AG08396 (cell line): ENCODE measurements at regions not wholly inside any gene's neighbourhood (a gene's known extent, or its start where the extent isn't known, plus 50 kb on each side); places are given as distances from the start of the nearest gene placed in this dataset.

Source experiments
- DNase-seq: peaks from one replicate; pipeline ENCODE4 v3.0.0; 2012; ENCODE audit warnings: low spot score, mixed read lengths

DNA sequence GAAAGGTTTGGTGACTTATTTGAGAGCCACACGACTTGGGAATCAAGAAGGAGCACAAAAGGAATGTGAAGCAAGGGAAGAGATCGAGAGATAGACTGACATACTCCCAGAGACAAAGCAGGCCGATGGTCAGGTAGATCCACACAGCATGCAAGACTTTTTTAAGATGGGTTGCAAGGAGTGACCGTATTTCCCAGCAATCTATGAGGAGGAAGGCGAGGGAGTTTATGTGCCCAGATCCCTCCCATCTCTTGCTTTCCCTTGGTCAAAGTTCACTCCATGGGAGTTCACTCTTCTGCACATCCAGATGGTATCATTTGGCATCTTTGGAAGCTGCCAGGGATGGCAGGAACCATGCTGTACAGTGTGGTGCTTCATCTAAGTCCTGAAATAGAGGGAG, 148.9 kb downstream of the RMI1 start:
- no peak for DNase-seq

GRCh38 chr9:84136119-84136868, 155.7 kb downstream of the RMI1 start:
- DNase-seq = no peak

DNA sequence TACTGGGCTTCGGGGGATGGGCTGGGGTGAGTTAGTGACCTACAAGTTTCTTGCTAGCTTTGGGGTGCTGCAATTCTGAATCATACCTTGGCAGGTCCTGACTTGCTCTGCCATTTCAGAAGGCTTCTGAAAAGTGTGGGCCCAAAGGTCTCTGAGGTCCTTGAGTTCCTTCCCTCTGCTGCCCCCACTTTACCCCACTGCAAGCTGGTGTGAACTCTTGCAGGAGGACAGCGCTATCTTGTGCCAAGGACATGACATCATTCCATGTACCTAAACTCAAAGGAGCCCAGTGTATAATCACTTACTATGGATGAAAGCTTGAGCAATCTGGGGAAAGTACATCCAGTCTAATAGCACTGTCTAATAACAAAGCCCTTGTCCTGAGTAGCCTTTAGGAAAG, 157.4 kb downstream of the RMI1 start:
- DNase-seq = no peak

- DNase-seq = no peak
Measured at GRCh38 chr9:84138541-84138940, 157.9 kb downstream of the RMI1 start.

GRCh38 chr9:84139296-84140070, 158.9 kb downstream of the RMI1 start:
- DNase-seq = no peak

DNA sequence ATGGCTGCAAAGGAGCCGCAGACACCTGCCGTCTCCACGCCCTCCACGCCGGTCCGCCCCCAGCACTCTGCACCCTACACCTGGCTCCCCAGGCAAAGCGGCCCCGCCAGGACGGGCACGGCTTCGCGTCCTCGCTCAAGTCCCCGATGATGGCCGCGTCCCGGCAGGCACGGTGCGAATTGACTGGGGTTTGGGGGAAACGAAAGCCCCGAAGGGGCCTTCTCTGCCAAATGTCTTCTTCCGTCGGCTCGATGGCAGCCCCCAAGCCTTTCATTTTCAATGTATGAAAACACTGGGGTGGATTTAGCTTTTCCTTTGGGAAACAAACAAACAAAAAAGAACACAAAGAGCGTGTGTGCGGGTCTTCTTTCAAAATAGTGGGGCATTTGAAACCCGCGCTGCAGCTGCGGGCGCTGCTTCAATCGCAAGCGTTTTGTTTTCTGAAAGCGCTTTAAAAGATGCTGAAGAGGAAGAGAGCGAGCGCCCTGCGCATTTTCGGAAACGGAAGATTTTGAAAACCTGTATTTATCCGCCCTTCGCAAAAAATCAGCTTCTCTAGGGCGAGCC, 160.0 kb downstream of the RMI1 start:
- no peak for DNase-seq

- no peak for DNase-seq
Measured at GRCh38 chr9:84141741-84142370, 161.3 kb downstream of the RMI1 start.

- no peak for DNase-seq
Measured at GRCh38 chr9:84145031-84145430, 164.4 kb downstream of the RMI1 start.

DNA sequence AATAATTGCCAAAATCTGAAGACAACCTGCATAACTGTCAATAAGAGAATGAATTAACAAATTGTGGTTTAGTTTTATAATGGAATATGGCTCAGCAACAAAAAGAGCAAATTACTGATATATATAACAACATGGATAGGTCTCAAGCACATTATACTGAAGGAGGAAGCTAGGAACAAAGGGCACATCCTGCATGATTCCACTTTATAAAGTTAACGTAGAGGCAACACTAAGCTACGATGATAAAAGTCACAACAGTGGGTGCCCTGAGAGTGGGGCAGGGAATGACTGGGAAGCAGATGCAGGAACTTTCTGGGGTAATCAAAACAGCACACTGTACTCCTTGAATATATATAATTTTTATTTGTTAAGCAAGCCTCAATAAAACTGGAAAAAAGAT, 165.2 kb downstream of the RMI1 start:
- no peak for DNase-seq

DNA sequence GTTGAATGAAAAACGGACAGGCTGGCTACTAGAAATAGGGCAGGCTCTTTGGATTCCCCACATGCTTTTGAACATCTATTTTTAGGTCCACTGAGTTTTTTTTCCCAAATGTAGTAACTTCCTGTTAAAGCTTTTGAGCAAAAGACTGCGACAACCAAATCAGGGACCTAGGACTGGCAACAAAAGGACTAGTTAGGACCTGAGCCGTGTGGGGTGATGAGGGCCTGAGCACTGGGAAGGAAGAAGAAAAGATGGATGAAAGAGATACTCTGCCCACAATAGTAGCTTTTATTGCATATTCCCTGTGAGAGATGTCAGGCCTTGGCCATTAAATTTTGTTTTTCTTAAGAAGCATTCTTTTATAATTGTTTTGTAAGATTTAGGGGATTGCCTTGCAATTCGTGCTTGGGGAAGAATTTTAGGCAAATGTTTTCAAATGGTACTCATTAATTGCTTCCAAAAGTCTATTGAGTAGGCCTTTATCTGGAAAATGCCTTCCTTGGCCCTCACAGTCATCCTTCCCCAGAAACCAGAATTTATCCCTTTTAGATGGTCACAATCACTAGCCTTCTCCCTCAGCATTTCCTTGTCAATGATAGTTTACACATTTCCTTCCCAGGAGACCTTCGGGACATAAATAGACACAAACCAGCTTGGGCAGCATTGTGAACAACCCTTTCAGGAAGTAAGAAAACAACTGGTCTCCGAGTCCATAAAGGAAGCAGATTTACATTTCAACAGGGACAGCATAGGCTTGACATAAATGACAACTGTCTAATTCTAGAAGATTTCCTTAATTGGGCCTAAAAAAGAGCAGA, 166.5 kb downstream of the RMI1 start:
- DNase-seq = no peak

DNA sequence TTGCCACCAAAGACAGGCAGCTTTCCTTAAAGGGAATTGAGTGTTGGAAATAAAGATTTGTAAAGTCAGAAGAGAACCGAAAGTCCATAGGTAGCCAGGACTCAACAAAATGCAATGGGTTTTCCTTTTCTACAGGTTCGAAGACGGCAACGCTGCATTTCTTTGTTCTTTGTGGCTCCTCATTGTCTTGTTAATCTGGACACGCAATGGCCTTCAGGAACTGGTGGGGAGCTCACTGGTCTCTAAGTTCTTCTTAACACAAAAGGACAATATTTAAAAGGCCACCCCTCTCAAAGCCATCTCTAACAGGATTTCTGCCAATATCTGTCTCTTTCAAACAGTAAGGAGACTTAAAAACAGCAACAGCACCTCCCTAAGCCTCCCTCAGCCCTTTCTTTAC, 170.6 kb downstream of the RMI1 start:
- no peak for DNase-seq

GRCh38 chr9:84151640-84152039, 171.0 kb downstream of the RMI1 start:
- no peak for DNase-seq

DNA sequence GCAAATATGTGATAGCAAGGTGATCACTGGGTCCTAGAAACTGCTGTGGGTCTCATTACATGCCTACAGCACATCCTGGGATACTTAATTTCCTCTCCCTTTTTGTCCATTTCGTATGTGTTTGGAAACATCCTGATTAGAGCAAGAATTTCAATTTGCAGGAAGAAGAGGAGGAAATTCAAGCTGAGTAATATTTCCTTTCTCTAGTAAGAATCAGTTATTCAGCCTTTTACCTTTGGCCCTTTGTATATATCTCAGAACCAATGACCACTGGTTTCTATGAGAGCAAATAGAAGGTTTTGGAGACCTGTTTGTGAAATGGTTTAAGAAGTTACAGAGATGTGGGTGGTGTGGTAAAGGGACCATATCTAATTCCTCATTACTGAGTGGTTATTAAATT, 171.6 kb downstream of the RMI1 start:
- no peak for DNase-seq

DNA sequence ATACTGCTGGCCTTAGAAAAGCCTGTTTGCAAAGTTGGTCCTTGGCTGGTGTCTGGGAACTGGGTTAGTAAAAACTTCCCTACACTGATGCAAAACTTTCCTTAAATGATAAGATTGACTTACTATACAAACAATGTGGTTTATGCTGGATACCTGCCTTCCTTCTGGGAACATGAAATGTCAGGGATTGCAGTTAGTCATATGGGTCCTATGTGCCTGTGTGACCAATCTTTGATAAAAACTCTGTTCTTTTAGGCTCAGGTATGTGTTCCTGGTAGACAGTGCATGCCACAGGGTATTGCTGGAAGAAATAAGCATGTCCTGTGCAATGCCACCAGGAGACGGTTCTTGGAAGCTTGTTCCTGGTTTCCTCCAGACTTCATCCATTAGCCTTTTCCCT, 173.3 kb downstream of the RMI1 start:
- no peak for DNase-seq

GRCh38 chr9:84154320-84154719, 173.7 kb downstream of the RMI1 start:
- DNase-seq = no peak

DNA sequence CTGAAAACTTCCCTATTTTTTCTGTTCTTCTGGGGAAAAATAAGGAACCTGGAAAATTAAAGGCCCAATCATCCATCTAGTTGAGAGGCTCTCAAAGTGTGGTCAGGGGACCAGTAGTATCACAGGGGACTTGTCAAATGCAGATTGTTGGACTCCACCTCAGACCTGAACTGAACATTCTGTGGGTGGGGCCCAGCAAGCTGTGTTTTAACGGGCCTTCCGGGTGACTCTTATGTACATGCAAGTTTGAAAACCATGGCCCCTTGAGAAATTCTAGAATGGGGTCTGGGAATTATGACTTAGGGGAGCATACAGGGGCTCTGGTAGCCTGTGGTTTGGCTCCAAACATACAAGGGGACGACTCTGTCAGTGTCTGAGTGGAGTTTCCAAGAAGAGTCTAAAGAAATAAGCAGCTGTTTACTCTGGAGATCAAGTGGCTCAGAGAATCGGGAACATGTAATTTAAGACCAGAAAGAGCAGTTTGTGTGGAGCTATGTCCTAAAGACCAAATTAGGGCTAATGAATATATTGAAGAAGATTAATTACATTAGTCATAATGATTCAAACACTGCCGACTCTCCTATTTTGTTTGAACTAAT, 177.4 kb downstream of the SLC28A3 start:
- DNase-seq = no peak

DNA sequence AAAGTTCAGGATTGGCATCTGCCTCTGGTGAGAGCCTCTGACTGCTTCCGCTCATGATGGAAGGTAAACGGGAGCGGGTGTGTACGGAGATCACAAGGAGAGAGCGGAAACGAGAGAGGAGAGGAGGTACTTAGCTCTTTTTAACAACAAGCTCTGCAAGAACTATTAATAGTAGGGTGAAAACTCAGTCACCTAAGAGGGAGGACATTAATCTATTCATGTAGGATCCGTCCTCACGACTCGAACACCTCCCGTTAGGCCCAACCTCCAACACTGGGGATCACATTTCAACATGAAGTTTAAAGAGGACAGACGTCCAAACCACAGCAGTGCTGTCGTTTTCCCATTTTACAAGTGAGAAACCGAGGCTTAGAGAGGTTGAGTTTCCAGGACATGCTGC, 173.7 kb downstream of the SLC28A3 start:
- no peak for DNase-seq

DNA sequence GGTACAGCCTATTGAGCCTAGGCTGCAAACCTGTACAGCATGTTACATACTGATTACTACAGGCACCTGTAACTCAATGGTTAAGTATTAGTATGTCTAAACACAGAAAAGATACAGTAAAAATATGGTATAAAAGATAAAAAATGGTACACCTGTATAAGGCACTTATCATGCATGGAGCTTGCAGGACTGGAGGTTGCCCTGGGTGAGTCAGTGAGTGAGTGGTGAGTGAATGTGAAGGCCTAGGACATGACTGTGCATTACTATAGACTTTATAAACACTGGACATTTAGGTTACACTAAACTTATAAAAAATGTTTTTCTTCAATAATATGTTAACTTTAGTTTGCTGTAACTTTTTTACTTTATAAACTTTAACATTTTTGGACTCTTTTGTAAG, 171.3 kb downstream of the SLC28A3 start:
- no peak for DNase-seq

DNA sequence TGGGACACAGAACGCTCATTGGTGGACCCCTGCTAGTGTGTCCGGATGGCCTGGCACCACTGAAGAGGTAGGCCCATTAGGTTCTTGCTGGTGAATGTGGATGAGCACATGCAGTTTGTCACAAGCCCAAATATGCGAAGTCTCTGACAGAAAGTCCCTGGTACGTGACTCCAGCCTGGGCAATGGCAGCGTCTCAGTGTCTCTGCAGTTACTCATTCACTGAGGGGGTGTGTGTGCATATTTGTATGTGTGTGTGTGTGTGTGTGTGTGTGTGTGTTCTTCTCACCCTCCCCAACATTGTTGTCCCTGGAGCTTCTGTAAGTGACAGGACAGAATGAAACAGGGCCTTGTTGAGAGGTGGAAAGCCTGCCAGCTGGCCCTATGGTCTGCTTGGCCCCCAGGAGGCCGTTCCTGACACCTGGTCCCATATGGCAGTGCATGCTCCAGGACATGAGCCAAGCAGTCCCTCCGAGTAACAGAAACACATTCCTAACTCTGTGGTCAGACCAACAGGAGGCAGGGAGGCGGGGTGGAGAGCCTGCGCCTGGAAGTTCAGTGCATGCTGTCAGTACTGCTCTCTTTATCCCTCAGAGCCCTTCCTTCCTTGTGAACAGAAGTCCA, 169.9 kb downstream of the SLC28A3 start:
- peak; percentile 93 for DNase-seq

GRCh38 chr9:84173961-84174360, 166.6 kb downstream of the SLC28A3 start:
- DNase-seq = no peak

DNA sequence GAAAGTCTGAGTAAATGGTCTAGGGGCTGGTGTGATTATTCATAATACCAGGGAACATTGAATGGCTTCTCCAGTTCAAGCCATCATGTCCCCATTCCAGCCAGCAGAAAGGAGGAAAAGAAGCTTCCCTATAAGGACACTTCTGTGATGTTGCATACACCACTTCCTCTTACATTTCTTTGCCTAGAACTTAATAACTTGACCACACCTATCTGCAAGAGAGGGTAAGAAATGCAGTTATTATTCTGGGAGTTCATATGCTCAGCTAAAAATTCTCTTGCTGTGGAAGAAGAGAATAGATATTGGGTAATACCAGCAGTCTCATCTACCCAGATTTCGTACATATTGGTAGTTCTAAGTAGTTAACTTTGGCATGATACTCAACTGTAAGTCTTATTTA, 166.1 kb downstream of the SLC28A3 start:
- no peak for DNase-seq
